HG02588 (cell line): ENCODE measurements at regions not wholly inside any gene's neighbourhood (a gene's known extent, or its start where the extent isn't known, plus 50 kb on each side); places are given as distances from the start of the nearest gene placed in this dataset.

Experiments
- ATAC-seq: cut with Tn5 transposase; IDR thresholded peaks from one replicate; pipeline ENCODE4 v1.9.1; 2021; ENCODE audit warnings: mild to moderate bottlenecking, moderate library complexity; ENCODE audit not compliant: unreplicated experiment

- no peak for ATAC-seq
These were observed 53.4 kb downstream of the MC4R start for GRCh38 chr18:60319129-60319528.

GRCh38 chr18:60311676-60312360 is 60.8 kb downstream of the MC4R start:
- no peak for ATAC-seq

GRCh38 chr18:60295674-60296073 is 76.9 kb downstream of the MC4R start:
- no peak for ATAC-seq

- ATAC-seq: no peak
These were observed 80.4 kb downstream of the MC4R start for GRCh38 chr18:60292186-60292585.

- ATAC-seq: no peak
These were observed 93.2 kb downstream of the MC4R start for GRCh38 chr18:60279391-60279790.

- ATAC-seq: no peak
These were observed 94.6 kb downstream of the MC4R start for GRCh38 chr18:60277855-60278480.

- no peak for ATAC-seq
These were observed 105.0 kb downstream of the MC4R start for GRCh38 chr18:60267391-60268058.

- ATAC-seq: no peak
These were observed 106.0 kb downstream of the MC4R start for GRCh38 chr18:60266558-60266957.

GRCh38 chr18:60259052-60259681 is 113.4 kb downstream of the MC4R start:
- no peak for ATAC-seq

- ATAC-seq: no peak
These were observed 123.2 kb downstream of the MC4R start for GRCh38 chr18:60249388-60249787.

GRCh38 chr18:60248336-60249330 is 123.9 kb downstream of the MC4R start:
- no peak for ATAC-seq

- peak; percentile 67 for ATAC-seq
These were observed 125.5 kb downstream of the MC4R start for GRCh38 chr18:60247103-60247502.

GRCh38 chr18:60246606-60247005 is 126.0 kb downstream of the MC4R start:
- peak; percentile 75 for ATAC-seq

GRCh38 chr18:60245096-60245495 is 127.5 kb downstream of the MC4R start:
- no peak for ATAC-seq

- peak; percentile 97 for ATAC-seq
These were observed 133.4 kb downstream of the MC4R start for GRCh38 chr18:60239024-60239710.

GRCh38 chr18:60235164-60235563 is 137.4 kb downstream of the MC4R start:
- ATAC-seq: no peak

- no peak for ATAC-seq
These were observed 140.0 kb downstream of the MC4R start for GRCh38 chr18:60232541-60232940.

GRCh38 chr18:60228609-60229595 is 143.7 kb downstream of the MC4R start:
- no peak for ATAC-seq

- ATAC-seq: no peak
These were observed 157.1 kb downstream of the MC4R start for GRCh38 chr18:60215432-60215831.
